OCI-LY7 (cell line): ENCODE measurements at regions not wholly inside any gene's neighbourhood (a gene's known extent, or its start where the extent isn't known, plus 50 kb on each side); places are given as distances from the start of the nearest gene placed in this dataset.

Experiments
- EZH2phosphoT487 ChIP-seq: fragments of 200-600 bp; sonication (generic); IDR thresholded peaks from 2 replicates; pipeline ENCODE4 v1.6.1; 2018; ENCODE audit warnings: low read depth, borderline replicate concordance, mild to moderate bottlenecking, mixed run types, antibody characterized with exemption, low read length, moderate library complexity, mixed read lengths
- TF ChIP-seq, protein P1 (sequence below): fragments of 200-600 bp; sonication (generic); conservative IDR thresholded peaks from 2 replicates; pipeline ENCODE4 v1.5.1; 2014; ENCODE audit warnings: mild to moderate bottlenecking, antibody characterized with exemption, low read length, moderate library complexity, mixed read lengths

- TF ChIP-seq, protein P1, sequence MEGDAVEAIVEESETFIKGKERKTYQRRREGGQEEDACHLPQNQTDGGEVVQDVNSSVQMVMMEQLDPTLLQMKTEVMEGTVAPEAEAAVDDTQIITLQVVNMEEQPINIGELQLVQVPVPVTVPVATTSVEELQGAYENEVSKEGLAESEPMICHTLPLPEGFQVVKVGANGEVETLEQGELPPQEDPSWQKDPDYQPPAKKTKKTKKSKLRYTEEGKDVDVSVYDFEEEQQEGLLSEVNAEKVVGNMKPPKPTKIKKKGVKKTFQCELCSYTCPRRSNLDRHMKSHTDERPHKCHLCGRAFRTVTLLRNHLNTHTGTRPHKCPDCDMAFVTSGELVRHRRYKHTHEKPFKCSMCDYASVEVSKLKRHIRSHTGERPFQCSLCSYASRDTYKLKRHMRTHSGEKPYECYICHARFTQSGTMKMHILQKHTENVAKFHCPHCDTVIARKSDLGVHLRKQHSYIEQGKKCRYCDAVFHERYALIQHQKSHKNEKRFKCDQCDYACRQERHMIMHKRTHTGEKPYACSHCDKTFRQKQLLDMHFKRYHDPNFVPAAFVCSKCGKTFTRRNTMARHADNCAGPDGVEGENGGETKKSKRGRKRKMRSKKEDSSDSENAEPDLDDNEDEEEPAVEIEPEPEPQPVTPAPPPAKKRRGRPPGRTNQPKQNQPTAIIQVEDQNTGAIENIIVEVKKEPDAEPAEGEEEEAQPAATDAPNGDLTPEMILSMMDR: no peak
- TF ChIP-seq EZH2phosphoT487: no peak
Observed at GRCh38 chr17:5680766-5681165, 96.5 kb upstream of the NLRP1 start.
